ENCODE measurements at regions not wholly inside any gene's neighbourhood (a gene's known extent, or its start where the extent isn't known, plus 50 kb on each side); places are given as distances from the start of the nearest gene placed in this dataset.

DNA sequence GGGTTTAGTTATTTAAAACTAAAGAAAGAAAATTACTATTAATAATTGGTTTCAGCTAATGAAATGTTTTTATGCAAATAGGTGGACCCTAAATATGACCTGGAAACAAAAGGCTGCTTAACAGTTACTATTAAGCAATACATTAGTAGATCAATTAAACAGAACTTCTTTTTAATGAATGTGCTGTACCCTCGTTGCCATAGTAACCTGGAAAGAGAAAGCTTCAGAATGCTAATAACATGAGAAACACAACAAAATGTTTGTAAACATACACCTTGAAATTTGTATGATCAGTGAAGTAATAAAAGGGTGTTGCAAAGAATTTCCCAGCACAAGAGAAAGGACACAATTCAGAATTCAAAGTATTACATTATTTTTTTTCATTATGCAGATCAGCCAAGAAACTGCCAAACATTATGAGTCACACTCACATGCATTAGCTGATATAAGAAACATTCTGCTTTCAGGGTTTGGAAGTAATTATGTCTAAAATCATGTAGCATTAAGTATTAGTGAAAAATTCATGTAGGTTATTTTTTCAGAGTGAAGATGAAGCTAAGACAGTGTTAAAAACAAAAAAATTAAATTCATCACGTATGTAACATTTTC, 348.3 kb downstream of the ISL1 start:
- no peak for TF ChIP-seq CTCF (IDR thresholded peaks at IDR 0.05)
- no peak for TF ChIP-seq POLR2A (IDR thresholded peaks at IDR 0.05)

Measured in body of pancreas (tissue), 4 donors.